ENCODE measurements at regions not wholly inside any gene's neighbourhood (a gene's known extent, or its start where the extent isn't known, plus 50 kb on each side); places are given as distances from the start of the nearest gene placed in this dataset.

DNA sequence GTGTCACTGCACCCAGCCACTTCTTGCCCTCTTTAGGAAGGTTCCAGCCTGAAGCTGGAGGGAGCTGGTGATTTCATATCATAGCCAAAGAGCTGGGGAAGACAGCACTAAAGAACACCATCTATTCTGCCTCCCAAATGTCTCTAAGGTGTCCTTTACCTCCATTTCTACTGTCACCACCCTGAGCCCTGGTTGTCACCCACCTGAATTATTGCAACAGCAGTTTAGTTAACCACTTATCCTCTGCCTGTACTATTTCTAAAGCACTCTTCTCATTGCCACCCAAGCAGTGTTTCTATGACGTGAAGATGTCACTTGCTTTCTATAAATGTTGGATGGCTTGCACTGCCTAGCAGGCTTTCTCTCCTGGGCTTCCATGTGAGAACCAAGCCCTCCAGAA lies 69.4 kb upstream of the EED start (continued):
- no peak for TF ChIP-seq EZH2 (IDR thresholded peaks at IDR 0.05; ENCODE audit: low read depth, low read length, severe bottlenecking)
